CD14-positive monocyte (primary cell): ENCODE measurements at regions not wholly inside any gene's neighbourhood (a gene's known extent, or its start where the extent isn't known, plus 50 kb on each side); places are given as distances from the start of the nearest gene placed in this dataset.

ENCODE experiments used
- DNase-seq, 3 donors: peaks; one replicate each; pipeline ENCODE4 v3.0.0-alpha.2; 2011 to 2022
- H2AFZ ChIP-seq: 2 replicates; pipeline ENCODE4 v1.6.0; 2012; ENCODE audit warnings: mild to moderate bottlenecking, low read depth, low read length, inconsistent platforms; ENCODE audit not compliant: insufficient read depth, poor library complexity, severe bottlenecking
- H3K27ac ChIP-seq, 2 donors: 1 replicate in 1 of 2; 2 replicates in 1 of 2; pipeline ENCODE4 v1.5.1; 2012 to 2013; ENCODE audit warnings: low read length in 2 of 2, control low read depth in 1 of 2, inconsistent platforms in 1 of 2, low read depth in 1 of 2, mild to moderate bottlenecking in 1 of 2
- H3K27me3 ChIP-seq, 2 donors: one replicate each; pipeline versions ENCODE4 v1.6.0 to v1.6.1; 2011 to 2013; ENCODE audit warnings: low read length in 2 of 2; ENCODE audit not compliant: control insufficient read depth in 2 of 2, insufficient read depth in 2 of 2
- H3K36me3 ChIP-seq, 2 donors: replicated peaks in 1 of 2; 1 replicate in 1 of 2; 2 replicates in 1 of 2; pipeline versions ENCODE4 v1.5.1 to v1.6.1; 2012 to 2013; ENCODE audit warnings: low read length in 2 of 2, control low read depth in 1 of 2, inconsistent platforms in 1 of 2, mild to moderate bottlenecking in 1 of 2; ENCODE audit not compliant: insufficient read depth in 2 of 2, control insufficient read depth in 1 of 2
- H3K4me1 ChIP-seq, 2 donors: 1 replicate in 1 of 2; 2 replicates in 1 of 2; pipeline versions ENCODE4 v1.5.1 to v1.6.1; 2012 to 2013; ENCODE audit warnings: low read length in 2 of 2, control low read depth in 1 of 2, inconsistent platforms in 1 of 2, mild to moderate bottlenecking in 1 of 2, moderate library complexity in 1 of 2; ENCODE audit not compliant: insufficient read depth in 2 of 2, control insufficient read depth in 1 of 2
- H3K4me2 ChIP-seq: replicated peaks from 2 replicates; pipeline ENCODE3; 2012; ENCODE audit warnings: low read length, moderate library complexity, mild to moderate bottlenecking; ENCODE audit not compliant: poor library complexity, severe bottlenecking; ENCODE audit errors: extremely low read depth
- H3K4me3 ChIP-seq, 3 experiments: fragments of 200-600 bp in 1 of 3; sonication (generic) in 1 of 3; replicated peaks in 1 of 3; 1 replicate in 2 of 3; 2 replicates in 1 of 3; pipeline ENCODE4 v1.5.1; 2011 to 2013; ENCODE audit warnings: low read length in 3 of 3, mild to moderate bottlenecking in 3 of 3, control low read depth in 2 of 3, low read depth in 2 of 3, inconsistent platforms in 1 of 3, moderate library complexity in 1 of 3
- H3K79me2 ChIP-seq: 2 replicates; pipeline ENCODE4 v1.6.0; 2012; ENCODE audit warnings: mild to moderate bottlenecking, control low read depth, inconsistent platforms, low read length, moderate library complexity; ENCODE audit not compliant: insufficient read depth
- H3K9ac ChIP-seq: 2 replicates; pipeline ENCODE4 v1.6.0; 2017; ENCODE audit warnings: low read length, mild to moderate bottlenecking; ENCODE audit not compliant: insufficient read depth, poor library complexity, severe bottlenecking
- H3K9me3 ChIP-seq, 2 donors: replicated peaks in 1 of 2; 1 replicate in 1 of 2; 2 replicates in 1 of 2; pipeline versions ENCODE4 v1.5.1 to v1.6.1; 2012 to 2013; ENCODE audit warnings: low read length in 2 of 2, control low read depth in 1 of 2; ENCODE audit not compliant: control insufficient read depth in 1 of 2, insufficient read depth in 1 of 2
- H4K20me1 ChIP-seq: 2 replicates; pipeline ENCODE4 v1.6.0; 2012; ENCODE audit warnings: mild to moderate bottlenecking, low read length, control low read depth, moderate library complexity; ENCODE audit not compliant: insufficient read depth
- H3K27ac Mint-ChIP-seq, 7 donors: one replicate each; pipeline ENCODE4 v1.8.0; 2020; ENCODE audit warnings: mild to moderate bottlenecking in 7 of 7, mixed read lengths in 7 of 7, moderate library complexity in 6 of 7, inconsistent platforms in 2 of 7
- H3K27me3 Mint-ChIP-seq, 3 donors: one replicate each; pipeline ENCODE4 v1.8.0; 2021 to 2022; ENCODE audit warnings: low read depth in 3 of 3, mild to moderate bottlenecking in 3 of 3, mixed read lengths in 3 of 3, moderate library complexity in 3 of 3, inconsistent platforms in 1 of 3
- H3K36me3 Mint-ChIP-seq, 2 donors: one replicate each; pipeline ENCODE4 v1.8.0; 2020; ENCODE audit warnings: mixed read lengths in 2 of 2, inconsistent platforms in 1 of 2, mild to moderate bottlenecking in 1 of 2
- H3K4me1 Mint-ChIP-seq: one replicate; pipeline ENCODE4 v1.8.0; 2020; ENCODE audit warnings: mild to moderate bottlenecking, mixed read lengths
- H3K4me3 Mint-ChIP-seq, 2 donors: one replicate each; pipeline ENCODE4 v1.8.0; 2020; ENCODE audit warnings: mild to moderate bottlenecking in 2 of 2, mixed read lengths in 2 of 2, moderate library complexity in 1 of 2
- H3K9me3 Mint-ChIP-seq, 7 donors: one replicate each; pipeline ENCODE4 v1.8.0; 2020 to 2022; ENCODE audit warnings: mixed read lengths in 7 of 7, mild to moderate bottlenecking in 6 of 7, moderate library complexity in 6 of 7, inconsistent platforms in 2 of 7
- WGBS: methylation state at CpG from one replicate; pipeline ENCODE4 v1.1.5; 2013; ENCODE audit warnings: missing lambda C conversion rate; ENCODE audit not compliant: insufficient coverage; 5-methylcytosine and 5-hydroxymethylcytosine counted together
- intact Hi-C, 2 donors: fragments of 100-400 bp; cut with micrococcal nuclease; formaldehyde crosslinking; loops; one replicate each; pipeline versions ENCODE4 v1.15.0 to v1.15.1; 2023
- TF ChIP-seq, protein P1 (sequence below): fragments of 200-600 bp; IDR thresholded peaks from one replicate; pipeline ENCODE4 v1.8.0; 2022; ENCODE audit warnings: antibody characterized with exemption, mild to moderate bottlenecking

DNA sequence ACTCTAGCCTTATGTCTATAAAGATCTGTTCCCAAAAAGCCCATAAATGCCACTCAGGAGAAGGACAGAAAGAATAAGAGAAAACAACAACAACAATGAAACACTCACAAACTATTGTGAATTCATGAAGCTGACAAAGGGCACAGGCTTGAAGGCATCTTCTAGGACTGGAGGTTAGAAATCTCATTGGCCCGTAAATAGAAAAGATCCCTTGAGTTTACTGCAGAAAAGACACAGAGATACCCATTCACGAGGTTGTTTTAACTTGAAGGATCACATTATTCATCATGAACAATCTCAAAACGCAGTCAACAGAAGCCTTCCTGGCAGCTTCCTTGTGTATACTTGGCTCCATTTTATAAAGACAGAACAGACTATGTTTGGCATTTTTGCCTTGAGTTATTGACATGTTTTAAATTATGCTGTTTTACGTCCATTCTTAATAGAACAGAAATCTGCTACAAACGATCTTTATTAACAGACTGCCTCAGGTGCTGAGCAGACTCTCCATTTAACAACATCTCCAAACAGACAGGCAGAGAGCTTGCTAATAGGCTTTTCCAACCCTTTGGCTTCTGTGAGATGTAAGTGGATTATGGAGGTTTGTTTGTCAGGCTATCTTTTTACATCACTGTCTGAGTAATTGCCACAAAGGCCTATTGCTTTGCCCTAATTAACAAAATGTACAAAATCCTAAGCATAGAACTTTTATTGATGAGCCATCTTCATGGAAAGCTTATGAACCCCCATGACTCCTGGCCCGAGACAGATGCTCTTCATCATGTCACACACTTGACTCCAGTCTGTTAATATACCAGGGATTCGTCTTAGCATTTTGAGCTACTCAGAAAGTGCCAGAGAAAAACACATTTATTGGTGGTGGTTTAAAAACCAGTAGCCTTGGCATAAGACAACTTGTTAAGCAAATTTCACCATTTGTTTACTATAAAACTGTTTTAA lies 735.3 kb upstream of the ZNF608 start:
- Mint-ChIP-seq H3K9me3 (peaks cover 0 to 5% (median 2%) of the 10 kb centered on the region in 7 donors), H3K4me3 (no peak overlapping the region), H3K36me3 (no peaks in the 10 kb centered on the region), H3K4me1 (peaks cover 7% of the 10 kb centered on the region), H3K27me3 (peaks cover 0 to 2% (median 0%) of the 10 kb centered on the region in 3 donors), H3K27ac (no peak overlapping the region)
- intact Hi-C loops = no loop called here
- no peaks in the 10 kb centered on the region for H4K20me1 ChIP-seq
- H3K9ac ChIP-seq = no peak overlapping the region
- H3K4me1 ChIP-seq = no peaks in the 10 kb centered on the region
- H3K4me2 ChIP-seq = no peak overlapping the region
- no peaks in the 10 kb centered on the region for H3K27me3 ChIP-seq
- DNase-seq = no peak
- H3K9me3 ChIP-seq = no peaks in the 10 kb centered on the region
- H3K4me3 ChIP-seq = no peak overlapping the region
- no peak overlapping the region for H2AFZ ChIP-seq
- TF ChIP-seq, protein P1, sequence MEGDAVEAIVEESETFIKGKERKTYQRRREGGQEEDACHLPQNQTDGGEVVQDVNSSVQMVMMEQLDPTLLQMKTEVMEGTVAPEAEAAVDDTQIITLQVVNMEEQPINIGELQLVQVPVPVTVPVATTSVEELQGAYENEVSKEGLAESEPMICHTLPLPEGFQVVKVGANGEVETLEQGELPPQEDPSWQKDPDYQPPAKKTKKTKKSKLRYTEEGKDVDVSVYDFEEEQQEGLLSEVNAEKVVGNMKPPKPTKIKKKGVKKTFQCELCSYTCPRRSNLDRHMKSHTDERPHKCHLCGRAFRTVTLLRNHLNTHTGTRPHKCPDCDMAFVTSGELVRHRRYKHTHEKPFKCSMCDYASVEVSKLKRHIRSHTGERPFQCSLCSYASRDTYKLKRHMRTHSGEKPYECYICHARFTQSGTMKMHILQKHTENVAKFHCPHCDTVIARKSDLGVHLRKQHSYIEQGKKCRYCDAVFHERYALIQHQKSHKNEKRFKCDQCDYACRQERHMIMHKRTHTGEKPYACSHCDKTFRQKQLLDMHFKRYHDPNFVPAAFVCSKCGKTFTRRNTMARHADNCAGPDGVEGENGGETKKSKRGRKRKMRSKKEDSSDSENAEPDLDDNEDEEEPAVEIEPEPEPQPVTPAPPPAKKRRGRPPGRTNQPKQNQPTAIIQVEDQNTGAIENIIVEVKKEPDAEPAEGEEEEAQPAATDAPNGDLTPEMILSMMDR = no peak
- no peaks in the 10 kb centered on the region for H3K79me2 ChIP-seq
- no peaks in the 10 kb centered on the region for H3K36me3 ChIP-seq
- WGBS = no CpG with 5 or more reads among the region's 7 CpGs
- no peak overlapping the region for H3K27ac ChIP-seq

DNA sequence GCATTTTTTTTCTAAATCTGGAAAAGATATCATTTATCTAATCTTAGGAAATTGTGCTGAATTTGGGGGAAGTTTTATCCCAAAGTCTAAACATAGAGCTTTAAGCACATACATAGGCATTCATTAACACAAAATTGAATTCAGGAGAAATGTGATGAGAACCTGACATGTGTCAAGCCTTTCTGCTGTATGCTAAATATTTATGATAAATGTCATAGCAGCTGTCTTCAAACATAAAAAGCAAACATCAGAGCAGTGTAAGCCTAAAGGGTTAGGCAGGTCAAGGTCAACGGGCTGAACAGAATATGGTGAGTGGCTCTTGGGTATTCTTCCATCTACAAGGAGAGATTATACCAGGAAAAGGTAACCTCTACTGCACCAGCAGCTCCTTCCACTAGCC lies 737.2 kb upstream of the ZNF608 start:
- intact Hi-C loops = no loop called here
- DNase-seq = no peak
- Mint-ChIP-seq H3K27me3 (peaks cover 0 to 2% (median 0%) of the 10 kb centered on the region in 3 donors), H3K27ac (no peak overlapping the region), H3K36me3 (no peaks in the 10 kb centered on the region), H3K4me3 (no peak overlapping the region), H3K9me3 (peaks cover 0 to 3% (median 0%) of the 10 kb centered on the region in 7 donors), H3K4me1 (peaks cover 7% of the 10 kb centered on the region)
- no peak overlapping the region for H3K4me2 ChIP-seq
- no peaks in the 10 kb centered on the region for H4K20me1 ChIP-seq
- H3K9ac ChIP-seq = no peak overlapping the region
- no peaks in the 10 kb centered on the region for H3K36me3 ChIP-seq
- no peaks in the 10 kb centered on the region for H3K9me3 ChIP-seq
- H3K4me3 ChIP-seq = no peak overlapping the region
- H3K4me1 ChIP-seq = no peaks in the 10 kb centered on the region
- TF ChIP-seq, protein P1 = no peak
- WGBS = no CpG with 5 or more reads among the region's 1 CpG
- no peaks in the 10 kb centered on the region for H3K79me2 ChIP-seq
- no peak overlapping the region for H3K27ac ChIP-seq
- H2AFZ ChIP-seq = no peak overlapping the region
- H3K27me3 ChIP-seq = no peaks in the 10 kb centered on the region
